ENCODE measurements at regions not wholly inside any gene's neighbourhood (a gene's known extent, or its start where the extent isn't known, plus 50 kb on each side); places are given as distances from the start of the nearest gene placed in this dataset.
"Not testable (repeated sequence)": the region's sequence is repeated elsewhere in the genome, so short reads cannot be mapped to it uniquely, and the experiment has no call there.

DNA sequence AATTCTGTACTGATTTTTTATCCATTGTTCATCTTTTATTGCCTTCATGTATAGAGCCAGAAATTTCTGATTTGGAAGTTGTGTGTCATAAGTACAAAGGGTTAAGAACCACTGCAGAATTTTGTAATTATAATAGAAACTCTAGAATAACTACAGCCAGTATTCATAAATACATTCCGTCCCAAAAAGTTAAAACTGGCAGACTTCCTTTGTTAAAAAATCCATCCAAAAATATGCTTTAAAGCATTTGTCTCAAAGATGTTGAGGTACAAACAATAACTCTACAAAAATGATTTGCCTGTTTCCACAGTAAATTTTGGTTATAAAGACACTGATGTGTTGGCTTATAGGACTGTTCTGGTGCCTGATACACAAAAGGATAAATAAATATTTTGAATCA, 436.6 kb downstream of the DTWD2 start:
- DNase-seq = no peak

DNA sequence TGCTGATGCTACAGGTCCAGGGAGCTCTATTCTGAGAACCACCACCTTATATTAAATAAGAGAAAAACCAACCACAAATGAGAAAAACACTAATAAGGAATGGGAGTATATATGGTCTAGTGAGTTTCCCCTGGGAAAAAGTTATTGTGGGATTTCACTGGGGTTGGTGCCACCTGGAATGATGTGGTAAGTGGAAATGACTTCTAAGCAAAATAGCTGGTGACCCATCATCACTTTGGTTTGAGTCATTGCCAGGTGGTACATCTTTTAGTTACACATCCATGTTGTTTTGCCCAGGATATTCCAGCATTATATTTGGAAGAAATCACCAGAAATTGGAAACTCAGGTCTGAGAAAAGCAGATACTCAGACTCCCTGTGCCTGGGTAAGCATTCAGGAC, 437.3 kb downstream of the DTWD2 start:
- DNase-seq = no peak

DNA sequence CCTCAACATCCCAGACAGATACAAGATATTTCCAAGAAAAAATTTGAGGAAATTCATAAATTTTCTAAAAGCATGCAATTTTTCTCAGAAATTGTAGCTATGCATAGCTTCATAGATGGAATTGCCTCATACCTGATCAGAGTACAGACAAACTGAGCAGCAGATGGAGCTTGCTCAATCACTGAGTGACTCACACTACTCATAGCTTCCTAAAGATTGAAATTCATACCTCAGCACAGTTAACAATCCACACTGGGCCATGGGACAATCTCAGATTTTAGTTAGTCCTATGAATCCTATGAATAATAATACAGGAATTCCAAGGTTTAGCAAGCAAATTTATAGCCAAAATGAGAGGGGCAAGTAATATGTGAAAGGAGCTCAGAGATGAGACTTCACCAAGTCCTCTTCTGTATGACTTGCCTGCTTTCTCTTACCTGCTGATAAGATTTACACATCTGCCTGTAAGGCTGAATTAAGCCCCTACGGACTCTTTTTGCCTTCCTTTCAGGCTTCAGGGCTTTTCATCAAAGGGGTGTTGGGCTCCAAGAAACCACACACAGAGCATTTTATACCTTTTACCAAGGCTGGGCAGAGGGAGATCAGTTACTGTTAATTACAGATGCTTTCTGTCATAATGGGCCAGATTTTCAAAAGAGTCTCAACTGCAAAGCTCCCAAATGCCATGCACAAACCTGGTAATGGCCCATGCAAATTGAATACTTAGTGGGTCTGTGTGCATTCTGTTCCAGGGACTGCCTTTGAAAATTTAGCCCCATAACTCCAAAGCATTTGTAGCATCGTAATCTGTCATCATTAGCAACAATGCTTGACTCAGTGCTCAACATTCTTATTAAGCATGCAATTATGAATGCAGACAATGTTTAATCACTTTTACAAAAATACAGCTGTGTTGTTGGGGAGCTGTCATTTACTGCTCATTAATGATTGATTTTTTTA, 439.3 kb downstream of the DTWD2 start:
- DNase-seq = no peak

DNA sequence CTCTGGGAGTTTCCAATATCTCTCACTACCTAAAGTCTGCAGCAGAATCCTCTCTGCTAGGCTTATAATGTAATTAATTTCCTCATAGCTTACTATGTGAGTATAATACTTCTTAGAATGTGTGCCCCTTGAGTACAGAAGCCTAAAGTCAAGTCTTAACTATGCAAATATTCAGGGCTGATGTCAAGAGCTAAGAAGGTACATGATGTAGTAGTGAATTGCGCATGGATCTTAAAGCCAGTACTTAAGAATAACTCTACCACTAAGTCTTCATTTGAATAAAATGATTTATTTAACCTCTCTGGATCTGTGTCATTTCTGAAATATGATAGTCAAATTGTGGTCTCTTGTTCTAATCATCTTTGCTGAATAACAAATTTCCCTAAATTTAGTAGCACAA, 442.9 kb downstream of the DTWD2 start:
- no peak for DNase-seq

DNA sequence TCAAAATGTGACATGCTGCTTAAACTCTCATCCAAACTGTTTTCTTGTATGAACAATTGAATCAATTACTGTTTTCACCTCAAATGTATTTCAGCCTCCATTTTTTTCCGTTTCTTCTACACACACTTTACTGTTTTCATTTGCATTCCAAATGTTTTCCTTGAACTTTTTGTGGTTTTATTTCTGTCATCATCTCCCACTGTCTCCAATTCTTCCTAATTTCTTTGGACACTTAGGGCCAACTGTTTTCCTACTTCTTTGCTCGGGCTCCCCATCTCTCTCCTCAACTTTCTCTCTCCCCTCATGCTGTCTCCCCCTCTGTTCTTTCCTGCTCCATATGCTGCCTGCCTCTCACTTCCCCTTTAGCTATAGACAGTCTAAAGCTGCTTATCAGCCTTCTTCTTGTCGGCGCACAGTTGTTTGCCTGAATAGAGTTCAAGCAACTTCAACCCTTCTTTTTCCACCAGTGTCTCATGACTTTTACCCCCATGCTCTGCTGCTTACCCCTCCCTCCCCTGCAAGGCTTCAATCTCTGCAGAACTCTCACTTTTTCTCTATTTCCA, 443.4 kb downstream of the DTWD2 start:
- DNase-seq = no peak

DNA sequence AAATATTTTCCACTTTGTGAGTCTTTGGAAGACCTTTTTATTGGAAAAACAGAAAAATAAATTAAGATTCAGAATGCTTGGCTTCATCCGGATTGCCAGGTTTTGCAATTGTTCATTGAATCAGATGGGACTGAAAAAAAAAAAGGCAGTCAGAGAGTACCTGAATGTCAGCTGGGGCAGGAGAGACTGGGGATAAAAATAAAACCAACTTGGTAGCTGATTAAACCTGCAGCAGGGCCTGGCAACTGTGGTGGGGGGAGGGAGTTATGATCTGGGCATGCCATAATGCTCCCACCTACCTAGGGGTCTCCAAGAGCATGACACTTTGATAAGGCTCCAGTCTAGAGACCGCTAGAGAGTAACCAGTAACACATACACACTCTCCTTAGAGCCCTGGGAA, 454.4 kb downstream of the DTWD2 start:
- no peak for DNase-seq

DNA sequence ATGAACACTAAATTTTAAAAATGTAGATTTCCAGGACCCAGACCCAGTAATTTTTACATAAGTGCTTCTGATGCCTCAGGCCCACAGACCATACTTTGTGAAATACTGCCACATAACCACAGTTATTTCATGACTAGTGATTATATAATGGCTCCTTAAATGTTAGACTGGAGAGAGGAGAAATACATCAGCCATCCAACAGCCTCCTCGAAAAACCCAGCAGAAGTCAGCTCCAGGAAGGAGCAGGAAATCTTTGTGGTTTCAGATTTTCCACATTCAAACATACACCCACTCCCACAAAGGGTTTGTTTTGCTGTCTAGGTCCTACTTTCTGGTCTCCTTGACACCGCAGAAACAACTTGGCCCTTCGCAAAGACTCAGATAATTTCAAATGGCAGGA, 455.2 kb downstream of the DTWD2 start:
- no peak for DNase-seq

DNA sequence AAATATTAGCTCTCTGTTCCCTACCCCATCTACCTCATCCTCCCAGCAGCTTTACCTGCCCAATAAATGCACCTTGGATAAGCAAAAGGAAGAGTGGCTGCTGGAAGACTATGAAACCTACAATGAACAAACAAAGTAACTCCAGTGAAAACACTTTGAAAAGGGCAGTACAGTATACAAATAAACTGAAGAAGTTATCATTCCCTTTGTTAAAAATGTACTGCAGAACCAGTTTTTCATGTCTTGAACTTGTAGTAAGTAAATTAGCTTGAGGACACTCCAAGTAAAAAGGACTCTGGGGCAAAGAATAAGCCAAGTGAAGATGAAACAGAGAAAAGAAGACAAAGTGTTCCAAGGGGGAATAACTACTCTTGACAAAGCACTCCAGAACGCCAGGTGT, 457.1 kb downstream of the DTWD2 start:
- DNase-seq = no peak

DNA sequence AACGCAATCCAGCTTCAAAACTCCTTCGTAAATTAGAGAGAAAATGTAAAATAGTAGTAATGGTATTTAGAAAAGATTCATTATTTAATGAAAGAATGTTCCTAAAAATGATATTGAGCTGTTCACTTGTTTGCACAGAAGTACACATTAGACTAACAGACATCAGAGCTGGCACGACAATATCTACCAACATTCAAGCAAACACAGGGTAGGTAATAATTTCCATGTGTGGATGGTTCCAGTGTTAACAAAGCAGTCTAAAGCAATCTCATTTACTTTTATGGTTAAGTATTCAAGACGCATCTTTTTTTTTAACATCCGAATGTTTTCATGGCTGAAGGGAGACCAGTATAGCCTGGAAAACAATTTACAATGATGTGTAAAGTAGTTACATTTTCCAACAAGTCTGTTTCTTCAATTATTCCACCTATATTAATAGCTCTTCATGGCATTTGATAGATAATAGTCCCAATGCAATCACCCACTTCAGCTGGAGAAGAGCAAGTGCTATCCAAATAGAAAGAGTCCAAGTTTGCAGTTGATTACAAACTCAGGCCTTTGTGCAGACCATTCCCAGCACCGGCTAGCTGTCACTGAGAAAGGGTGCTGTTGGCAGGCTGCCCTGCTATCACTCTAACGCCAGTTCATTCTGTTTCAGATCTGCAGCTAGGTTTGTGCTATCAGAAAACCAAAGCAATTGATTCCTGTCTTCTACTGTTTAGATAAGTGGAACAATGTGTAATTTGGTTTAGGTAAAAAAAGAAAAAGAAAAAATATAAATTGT, 458.8 kb downstream of the DTWD2 start:
- no peak for DNase-seq

DNA sequence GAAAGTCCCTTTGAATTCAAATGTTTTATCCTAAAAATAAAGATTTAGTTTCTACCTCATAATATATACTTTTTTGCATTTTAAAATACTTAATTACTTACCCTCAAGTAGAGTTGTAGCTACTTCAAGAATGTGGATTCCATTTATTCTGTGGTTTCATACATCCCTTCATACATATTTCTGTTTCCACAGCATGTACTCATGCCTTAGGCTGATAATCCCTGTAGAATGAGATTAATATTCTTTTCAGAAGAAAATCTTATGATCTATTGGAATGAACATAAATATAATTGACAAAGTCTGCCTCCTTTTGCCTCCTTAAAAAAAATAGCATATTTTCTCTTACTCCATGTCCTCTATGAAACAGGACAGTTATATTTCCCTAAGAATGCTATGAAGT, 465.7 kb downstream of the DTWD2 start:
- no peak for DNase-seq

DNA sequence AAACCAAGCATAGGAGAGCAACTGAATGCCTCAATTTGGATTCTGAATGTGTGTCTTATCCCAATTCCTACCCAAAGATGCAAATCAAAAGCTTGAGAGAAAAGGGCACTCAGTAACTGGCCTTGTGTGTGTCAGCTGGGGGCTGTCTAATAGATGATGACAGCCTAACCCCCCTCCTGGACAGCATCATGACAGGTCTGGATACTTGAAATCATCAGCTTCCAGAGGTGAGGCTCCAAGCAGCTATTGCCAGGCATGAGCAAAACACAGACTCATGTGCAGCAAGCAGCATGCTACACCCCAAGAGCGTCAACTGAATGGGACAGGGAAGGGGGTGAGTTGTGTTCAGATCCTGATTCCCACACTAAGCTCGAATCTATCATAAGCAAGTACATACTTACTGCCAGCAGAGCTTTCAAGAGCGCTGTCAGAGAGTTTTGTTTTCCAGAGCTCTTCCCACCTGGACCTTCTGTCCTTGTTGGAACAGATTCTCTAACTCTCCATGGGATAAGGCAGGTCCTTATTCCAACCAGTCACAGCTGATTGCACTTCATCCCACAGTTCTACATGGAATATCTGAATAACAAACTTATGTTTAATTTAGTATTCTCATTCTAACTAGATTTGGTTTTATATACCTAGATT, 467.5 kb downstream of the DTWD2 start:
- no peak for DNase-seq

DNA sequence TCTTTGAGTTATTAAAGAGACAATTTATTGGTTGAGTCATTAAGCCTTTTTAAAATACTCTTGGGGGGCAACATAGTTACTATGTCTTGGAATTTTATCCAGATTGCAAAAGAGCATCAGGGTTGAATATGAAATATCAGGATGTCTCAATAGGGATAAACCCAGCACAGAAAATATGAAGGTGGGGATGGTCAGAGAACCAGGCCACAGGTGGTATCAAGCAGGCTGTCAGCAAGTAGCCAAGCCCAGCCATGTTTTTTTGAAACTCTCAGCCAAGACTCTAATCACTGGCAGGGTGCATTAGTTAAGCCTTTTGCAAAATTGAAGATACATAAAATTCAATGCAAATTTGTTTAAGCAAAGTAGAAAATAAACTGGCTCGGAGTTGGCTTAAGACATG, 468.9 kb downstream of the DTWD2 start:
- DNase-seq = no peak

DNA sequence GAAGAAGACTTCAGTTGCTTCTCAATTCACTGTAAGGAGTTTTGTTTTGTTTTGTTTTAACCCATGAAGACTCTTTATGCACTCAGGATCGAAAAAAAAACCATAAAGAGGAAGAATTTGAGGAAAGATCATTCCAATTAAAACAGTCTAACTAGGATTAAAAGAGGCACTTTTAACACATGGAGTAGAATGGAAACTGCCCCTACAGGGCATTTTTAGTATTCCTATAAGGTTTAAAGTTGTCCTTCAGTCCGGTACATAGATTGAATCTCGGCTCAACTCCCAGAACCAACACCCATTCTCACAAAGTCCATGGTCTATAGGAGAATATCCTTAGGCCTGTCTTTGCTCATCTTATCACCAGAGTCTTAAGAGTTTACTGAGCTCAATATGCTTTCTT, 469.6 kb downstream of the DTWD2 start:
- DNase-seq = no peak

DNA sequence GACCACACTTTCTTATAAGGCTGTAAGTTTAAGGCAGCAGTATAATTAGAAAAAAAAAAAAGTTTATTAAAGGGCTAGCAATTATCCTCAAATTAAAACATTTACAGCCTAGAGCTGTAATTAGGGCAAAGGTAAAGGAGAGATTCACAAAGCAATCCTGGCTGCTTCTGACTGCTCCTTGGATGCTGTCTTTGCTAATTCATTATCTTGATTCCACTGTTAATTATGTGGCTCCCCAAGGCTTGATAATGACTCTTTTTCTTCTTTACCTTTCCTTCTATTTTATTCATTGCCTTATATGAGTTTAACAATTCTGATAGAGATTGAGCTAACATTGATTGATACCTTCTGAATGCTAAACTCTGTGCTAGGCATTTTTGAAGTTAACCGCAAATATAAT, 476.5 kb downstream of the DTWD2 start:
- DNase-seq = no peak

DNA sequence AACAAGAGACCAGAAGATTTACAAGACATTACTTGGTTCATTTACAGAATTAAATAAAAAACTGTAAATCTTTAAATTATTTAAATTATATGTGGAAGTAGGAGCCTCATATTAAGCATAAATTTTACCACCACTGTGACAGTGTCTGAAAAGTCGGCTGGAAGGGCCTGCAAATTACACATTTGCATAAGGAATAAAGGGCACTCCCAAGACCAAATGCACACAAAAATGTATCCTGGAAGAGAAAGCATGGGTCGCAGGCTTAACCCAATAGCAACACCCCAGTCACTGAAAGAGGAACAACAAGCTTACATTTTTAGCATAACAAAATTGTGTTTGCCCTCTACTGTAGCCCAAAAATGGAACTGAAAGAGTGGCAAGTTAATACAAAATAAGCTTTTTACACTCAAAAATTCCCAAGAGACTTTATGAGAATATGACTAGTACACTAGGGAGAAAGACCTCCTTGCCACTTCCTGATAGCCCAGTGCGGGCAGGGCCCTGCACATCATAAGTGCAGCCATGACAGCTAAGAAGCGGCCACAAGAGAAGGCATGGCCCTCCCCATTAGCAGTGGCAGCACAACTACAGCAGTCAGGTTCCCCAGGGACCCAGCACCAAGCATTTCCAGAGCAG, 482.0 kb downstream of the DTWD2 start:
- no peak for DNase-seq

DNA sequence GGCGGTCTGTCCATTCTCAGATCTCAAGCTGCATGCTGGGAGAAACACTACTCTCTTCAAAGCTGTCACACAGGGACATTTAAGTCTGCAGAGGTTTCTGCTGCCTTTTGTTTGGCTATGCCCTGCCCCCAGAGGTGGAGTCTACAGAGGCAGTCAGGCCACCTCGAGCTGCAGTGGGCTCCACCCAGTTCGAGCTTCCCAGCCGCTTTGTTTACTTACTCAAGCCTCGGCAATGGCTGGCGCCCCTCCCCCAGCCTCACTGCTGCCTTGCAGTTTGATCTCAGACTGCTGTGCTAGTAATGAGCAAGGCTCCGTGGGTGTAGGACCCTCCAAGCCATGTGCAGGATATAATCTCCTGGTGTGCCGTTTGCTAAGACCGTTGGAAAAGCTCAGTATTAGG, 486.1 kb downstream of the DTWD2 start:
- DNase-seq = not testable (repeated sequence)

DNA sequence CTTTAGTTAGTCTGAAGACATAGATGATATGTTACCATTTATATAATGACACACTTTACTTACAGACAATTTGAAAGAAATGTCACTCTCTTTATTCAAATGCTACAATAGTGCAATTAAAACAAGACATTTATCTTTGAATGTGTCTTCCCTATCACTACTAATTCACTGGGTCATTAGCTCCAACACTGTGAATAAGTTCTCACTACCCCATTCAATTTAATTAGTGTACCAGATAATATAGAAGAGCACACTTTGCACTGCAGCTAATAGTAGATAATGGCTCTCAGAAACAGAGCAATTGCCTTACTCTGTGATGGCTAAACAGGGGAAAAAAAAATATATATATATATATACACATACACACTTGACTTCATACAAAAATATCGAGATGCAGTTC, 497.0 kb downstream of the DTWD2 start:
- no peak for DNase-seq

DNA sequence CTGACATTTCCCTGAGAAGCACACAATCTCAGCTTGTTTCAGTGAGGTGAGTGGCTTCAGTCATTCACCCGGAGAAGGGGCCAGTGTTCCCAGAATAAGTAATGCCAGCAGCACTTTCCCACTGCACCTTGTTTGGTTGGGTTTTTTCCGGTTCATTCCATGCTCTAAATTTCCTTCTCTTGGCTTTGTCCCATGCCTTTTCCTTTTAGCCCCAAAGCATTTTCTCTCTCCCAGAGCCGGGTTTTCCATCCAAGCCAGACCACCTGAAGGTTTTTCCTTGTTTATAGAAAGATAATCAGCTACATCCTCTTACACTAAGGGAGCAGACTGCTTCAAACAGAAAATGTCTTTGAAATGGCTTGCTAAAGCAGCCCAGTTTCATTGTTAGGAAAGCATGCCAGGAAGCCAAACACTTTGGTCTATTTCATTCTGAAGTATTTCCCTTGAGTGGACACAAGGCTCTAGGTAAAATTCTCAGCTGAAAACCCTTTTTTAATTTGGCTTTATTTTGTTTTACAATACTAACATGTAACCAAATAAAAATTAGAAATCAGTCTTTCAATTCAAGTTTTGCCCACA, 501.6 kb downstream of the DTWD2 start:
- no peak for DNase-seq

DNA sequence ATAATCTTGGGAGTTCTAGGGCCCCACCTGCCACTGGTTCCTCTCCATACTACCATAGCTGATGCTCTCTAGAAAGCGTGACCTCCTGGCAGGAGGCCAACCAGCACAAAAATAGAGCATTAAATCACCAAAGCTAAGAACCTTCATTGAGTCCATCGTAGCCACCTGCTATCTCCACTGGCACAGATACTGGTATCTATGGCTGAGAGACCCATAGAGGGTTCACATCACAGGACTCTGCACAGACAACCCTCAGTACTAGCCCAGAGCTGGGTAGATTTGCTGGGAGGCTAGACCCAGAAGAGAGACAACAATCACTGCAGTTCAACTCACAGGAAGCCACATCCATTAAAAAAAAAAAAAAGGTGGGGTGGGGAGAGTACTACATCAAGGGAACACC, 509.1 kb downstream of the DTWD2 start:
- DNase-seq = no peak

DNA sequence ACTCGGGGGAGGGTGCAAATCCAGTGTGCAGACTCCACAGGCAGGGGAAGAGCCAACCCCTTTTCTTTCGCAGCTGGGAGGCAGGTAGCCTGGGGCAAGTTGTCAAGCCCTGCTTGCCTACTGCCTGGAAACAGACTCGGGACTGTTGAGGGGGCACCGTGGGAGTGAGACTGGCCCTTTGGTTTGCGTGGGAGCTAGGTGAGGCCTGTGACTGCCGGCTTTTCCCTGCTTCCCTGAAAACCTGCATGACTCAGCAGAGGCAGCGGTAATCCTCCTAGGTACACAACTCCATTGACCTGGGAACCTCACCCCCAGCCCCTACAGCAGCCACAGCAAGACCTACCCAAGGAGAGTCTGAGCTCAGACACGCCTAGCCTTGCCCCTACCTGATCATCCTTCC, 509.5 kb downstream of the DTWD2 start:
- DNase-seq = no peak

DNA sequence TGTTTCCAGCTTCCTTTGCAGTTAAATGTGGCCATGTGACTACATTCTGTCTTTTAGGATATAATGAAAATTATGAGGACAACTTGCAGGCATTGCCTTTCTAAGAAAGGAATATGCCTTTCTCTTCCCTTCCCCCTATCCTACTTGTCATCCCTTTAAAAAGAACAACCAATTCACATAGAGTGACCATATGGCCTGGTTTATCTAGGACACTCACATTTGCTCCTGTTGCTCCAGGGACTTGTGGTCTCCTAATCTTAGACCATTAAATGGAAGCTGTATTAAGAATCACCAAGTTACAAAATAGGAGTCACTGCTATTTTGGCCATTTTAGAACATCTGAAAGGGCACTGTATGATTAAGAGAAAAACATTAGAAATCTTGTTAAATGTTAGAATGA, 520.3 kb downstream of the DTWD2 start:
- DNase-seq = no peak

DNA sequence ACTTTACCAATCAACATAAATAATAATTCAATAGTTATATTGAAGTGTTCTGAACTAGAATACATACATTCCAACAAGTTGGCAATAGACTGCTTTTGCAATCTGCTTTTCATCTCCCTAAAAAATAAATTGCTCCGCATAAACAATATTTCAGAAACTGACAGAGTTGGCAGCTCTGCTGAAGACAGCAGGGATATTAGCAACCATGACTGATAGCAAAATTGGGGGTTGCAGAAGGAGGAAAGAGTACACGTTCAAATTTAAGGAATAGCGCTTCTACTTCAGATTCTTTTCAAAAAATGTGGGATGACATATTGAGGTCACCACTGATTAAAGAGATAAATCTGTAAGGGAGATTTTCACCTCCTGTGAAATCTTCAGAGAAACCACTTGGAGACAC, 521.2 kb downstream of the DTWD2 start:
- no peak for DNase-seq

DNA sequence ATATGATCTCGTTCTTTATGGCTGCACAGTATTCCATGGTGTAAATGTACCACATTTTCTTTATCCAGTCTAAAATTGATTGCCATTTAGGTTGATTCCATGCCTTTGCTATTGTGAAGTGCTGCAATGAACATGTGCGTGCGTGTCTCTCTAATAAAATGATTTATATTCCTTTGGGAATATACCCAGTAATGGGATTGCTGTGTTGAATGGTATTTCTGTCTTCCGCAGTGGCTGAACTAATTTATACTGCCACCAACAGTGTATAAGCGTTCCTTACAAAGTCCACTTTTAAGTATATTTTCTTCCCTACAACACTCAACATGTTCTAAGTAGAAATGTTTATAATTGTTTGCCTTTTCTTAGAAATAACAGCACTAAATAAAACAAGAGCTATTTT, 521.9 kb downstream of the DTWD2 start:
- DNase-seq = no peak

All from CD4-positive, alpha-beta T cell treated with Interleukin-17A for 4 hours (primary cell).